ENCODE measurements at regions not wholly inside any gene's neighbourhood (a gene's known extent, or its start where the extent isn't known, plus 50 kb on each side); places are given as distances from the start of the nearest gene placed in this dataset.

DNA sequence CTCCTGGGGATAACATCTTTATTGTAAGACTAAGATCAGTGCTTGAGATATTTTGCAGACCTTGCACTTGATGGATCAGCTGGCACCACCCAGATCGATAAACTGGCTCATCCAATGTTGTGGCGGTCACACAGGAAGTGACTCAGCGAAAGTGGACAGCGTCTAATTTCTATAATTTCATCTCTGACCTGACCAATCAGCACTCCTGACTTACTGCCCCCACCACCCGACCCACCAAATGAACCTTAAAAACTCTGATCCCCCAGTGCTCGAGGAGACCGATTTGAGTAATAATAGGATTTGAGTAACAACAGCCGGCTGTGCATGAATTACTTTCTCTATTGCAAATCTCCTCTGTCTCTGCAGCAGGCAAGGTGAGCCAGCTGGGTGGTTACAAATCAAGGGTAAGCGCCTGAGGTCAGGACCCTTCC is 62.7 kb upstream of the RNU6-1 start:
- no peak overlapping the region for H3K4me3 ChIP-seq (replicated peaks; ENCODE audit: low read depth, low read length)
- DNase-seq (ENCODE audit: low read depth): no peak
- TF ChIP-seq, protein P1, sequence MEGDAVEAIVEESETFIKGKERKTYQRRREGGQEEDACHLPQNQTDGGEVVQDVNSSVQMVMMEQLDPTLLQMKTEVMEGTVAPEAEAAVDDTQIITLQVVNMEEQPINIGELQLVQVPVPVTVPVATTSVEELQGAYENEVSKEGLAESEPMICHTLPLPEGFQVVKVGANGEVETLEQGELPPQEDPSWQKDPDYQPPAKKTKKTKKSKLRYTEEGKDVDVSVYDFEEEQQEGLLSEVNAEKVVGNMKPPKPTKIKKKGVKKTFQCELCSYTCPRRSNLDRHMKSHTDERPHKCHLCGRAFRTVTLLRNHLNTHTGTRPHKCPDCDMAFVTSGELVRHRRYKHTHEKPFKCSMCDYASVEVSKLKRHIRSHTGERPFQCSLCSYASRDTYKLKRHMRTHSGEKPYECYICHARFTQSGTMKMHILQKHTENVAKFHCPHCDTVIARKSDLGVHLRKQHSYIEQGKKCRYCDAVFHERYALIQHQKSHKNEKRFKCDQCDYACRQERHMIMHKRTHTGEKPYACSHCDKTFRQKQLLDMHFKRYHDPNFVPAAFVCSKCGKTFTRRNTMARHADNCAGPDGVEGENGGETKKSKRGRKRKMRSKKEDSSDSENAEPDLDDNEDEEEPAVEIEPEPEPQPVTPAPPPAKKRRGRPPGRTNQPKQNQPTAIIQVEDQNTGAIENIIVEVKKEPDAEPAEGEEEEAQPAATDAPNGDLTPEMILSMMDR (IDR thresholded peaks at IDR 0.05; ENCODE audit: low read length, missing control alignments): no peak

DNA sequence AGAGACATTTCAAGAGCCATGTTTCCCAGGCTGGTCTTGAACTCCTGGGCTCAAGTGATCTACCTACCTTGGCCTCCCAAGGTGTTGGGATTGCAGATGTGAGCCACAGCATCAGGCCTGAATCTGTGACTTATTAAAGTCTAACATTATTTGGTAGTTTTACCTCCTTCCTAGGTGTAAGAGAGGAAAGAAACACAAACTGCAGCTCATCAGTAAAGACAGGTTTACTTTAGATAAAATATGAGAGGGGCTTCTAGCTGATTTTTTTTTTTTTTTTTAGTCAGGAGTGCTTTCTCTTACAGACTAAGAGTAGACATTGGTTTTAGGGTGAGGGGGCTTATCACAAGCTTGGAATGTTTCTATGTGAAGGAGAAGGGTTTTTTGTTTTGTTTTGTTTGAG is 63.9 kb upstream of the RNU6-1 start:
- DNase-seq (ENCODE audit: low read depth): no peak
- H3K4me3 ChIP-seq (replicated peaks; ENCODE audit: low read depth, low read length): no peak overlapping the region
- TF ChIP-seq, protein P1 (IDR thresholded peaks at IDR 0.05; ENCODE audit: low read length, missing control alignments): no peak

DNA sequence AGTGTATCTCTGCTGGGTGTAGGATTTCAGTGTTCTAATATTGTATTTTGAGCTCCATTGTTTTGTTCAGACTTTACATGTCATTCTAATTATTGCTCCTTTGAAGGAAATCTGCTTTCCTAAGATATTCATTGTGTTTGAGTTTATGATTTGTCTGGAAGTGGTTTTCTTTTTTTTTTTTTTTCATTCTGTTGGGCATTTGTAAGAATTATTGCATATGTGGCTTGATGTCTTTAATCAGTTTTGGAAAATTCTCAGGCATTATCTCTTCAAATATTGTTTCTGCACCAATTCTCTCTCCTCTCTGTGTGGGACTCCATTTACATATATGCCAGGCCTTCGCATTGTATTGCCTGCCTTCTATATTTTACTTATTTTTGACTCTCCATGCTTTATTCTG is 65.8 kb upstream of the RNU6-1 start:
- H3K4me3 ChIP-seq (replicated peaks; ENCODE audit: low read depth, low read length): no peak overlapping the region
- no peak for DNase-seq (ENCODE audit: low read depth)
- TF ChIP-seq, protein P1 (IDR thresholded peaks at IDR 0.05; ENCODE audit: low read length, missing control alignments): no peak

DNA sequence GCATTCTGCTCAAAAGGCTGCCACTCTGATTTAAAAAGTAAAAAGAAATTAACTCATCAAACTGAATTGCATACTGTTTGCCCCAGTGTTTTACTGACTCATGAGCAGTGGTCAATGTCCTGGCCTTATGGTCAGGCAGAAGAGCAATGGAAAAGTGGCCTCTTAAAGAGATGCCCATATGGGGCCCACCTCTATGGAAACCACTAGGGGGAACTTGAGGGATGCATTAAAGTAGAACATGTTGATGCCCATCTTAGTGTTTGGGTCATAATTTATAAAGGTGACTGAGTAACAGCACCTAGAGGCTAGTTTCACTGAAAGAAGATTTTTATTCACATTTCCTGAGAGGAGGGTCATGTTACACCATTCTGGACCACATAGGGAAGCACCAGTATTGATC is 66.5 kb upstream of the RNU6-1 start:
- peak; percentile 56 for DNase-seq (ENCODE audit: low read depth)
- no peak overlapping the region for H3K4me3 ChIP-seq (replicated peaks; ENCODE audit: low read depth, low read length)
- TF ChIP-seq, protein P1 (IDR thresholded peaks at IDR 0.05; ENCODE audit: low read length, missing control alignments): peak; percentile 57

DNA sequence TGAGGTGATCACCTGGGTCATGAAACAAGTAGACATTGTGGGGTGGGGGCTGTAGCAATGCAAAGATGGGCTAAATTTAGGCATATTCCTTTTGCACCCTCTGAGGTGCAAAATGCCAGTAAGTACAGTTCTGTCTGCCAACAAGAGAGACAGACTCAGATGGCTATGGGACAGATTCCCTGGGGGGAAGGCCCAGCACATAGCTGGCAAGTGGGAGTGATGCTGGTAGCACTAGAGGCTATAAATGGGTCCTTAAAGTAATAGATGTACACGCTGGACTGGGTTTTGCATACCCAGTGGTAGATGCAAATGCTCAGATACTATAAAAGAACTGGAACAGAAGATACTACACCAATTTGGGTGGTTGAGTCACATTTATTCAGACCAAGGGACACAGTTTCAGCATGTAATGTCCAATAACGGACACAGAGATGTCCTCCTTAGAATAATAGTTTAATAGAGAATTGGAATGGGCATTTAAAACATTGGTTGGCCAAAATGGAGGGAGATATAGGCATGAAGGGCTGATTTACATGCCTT is 67.4 kb upstream of the RNU6-1 start:
- no peak for DNase-seq (ENCODE audit: low read depth)
- TF ChIP-seq, protein P1 (IDR thresholded peaks at IDR 0.05; ENCODE audit: low read length, missing control alignments): no peak
- H3K4me3 ChIP-seq (replicated peaks; ENCODE audit: low read depth, low read length): no peak overlapping the region

DNA sequence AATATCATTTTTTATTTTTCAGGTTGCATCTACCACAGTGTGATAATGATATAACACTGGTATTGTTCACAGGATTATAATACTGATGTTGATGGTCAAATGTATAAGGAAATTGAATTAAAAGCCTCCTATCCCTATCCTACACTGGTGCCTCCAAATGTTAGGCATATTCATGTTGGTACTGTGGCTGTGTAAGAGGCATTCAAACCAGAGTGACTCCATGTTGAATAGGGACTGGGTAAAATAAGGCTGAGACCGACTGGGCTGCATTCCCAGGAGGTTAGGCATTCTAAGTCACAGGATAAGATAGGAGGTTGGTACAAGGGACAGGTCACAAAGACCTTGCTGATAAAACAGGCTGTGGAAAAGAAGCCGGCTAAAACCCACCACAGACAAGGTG is 68.9 kb upstream of the RNU6-1 start:
- TF ChIP-seq, protein P1 (IDR thresholded peaks at IDR 0.05; ENCODE audit: low read length, missing control alignments): no peak
- DNase-seq (ENCODE audit: low read depth): no peak
- no peak overlapping the region for H3K4me3 ChIP-seq (replicated peaks; ENCODE audit: low read depth, low read length)

DNA sequence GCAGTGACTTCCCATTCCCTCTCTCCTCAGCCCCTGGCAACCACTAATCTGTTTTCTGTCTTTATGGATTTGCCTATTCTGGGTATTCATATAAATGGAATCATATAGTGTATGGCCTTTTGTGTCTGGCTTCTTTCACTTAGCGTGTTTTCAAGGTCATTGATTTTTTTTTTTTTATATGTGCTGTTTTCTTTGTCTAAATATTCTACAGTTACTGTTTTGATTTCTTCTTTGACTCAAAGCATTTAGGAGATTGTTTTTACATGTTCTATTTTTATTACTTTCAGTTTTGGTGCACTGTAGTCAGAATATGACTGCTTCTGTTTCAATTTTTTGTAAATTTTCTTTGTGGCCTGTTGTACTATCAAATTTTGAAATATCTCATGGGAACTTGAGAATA is 71.9 kb upstream of the RNU6-1 start:
- no peak for DNase-seq (ENCODE audit: low read depth)
- TF ChIP-seq, protein P1 (IDR thresholded peaks at IDR 0.05; ENCODE audit: low read length, missing control alignments): no peak
- no peak overlapping the region for H3K4me3 ChIP-seq (replicated peaks; ENCODE audit: low read depth, low read length)
